Activated naive CD4-positive, alpha-beta T cell (primary cell): ENCODE measurements at regions not wholly inside any gene's neighbourhood (a gene's known extent, or its start where the extent isn't known, plus 50 kb on each side); places are given as distances from the start of the nearest gene placed in this dataset.
"Not testable (repeated sequence)": the region's sequence is repeated elsewhere in the genome, so short reads cannot be mapped to it uniquely, and the experiment has no call there.

Source experiments
- DNase-seq, 4 experiments: peaks; one replicate each; lab custom pipeline; 2025; lab: John Stamatoyannopoulos, UW

GRCh38 chr5:96172436-96172835 lies 210.8 kb upstream of the ELL2 start:
- no peak for DNase-seq

GRCh38 chr5:96171973-96172372 lies 210.3 kb upstream of the ELL2 start:
- not testable (repeated sequence) for DNase-seq

GRCh38 chr5:96170481-96171125 lies 209.0 kb upstream of the ELL2 start:
- DNase-seq, result not testable (repeated sequence)

GRCh38 chr5:96168833-96169232 lies 207.2 kb upstream of the ELL2 start:
- DNase-seq, result not testable (repeated sequence)

- no peak for DNase-seq
Observed at GRCh38 chr5:96159043-96159442, 197.4 kb upstream of the ELL2 start.

GRCh38 chr5:96157841-96158291 lies 196.2 kb upstream of the ELL2 start:
- no peak for DNase-seq

GRCh38 chr5:96157077-96157780 lies 195.6 kb upstream of the ELL2 start:
- DNase-seq, result no peak

GRCh38 chr5:96155147-96155546 lies 193.5 kb upstream of the ELL2 start:
- DNase-seq, result no peak

- no peak for DNase-seq
Observed at GRCh38 chr5:96151891-96152290, 190.2 kb upstream of the ELL2 start.

- no peak for DNase-seq
Observed at GRCh38 chr5:96150007-96150406, 188.4 kb upstream of the ELL2 start.

GRCh38 chr5:96149546-96149945 lies 187.9 kb upstream of the ELL2 start:
- no peak for DNase-seq

GRCh38 chr5:96149021-96149420 lies 187.4 kb upstream of the ELL2 start:
- DNase-seq, result no peak

- no peak for DNase-seq
Observed at GRCh38 chr5:96148376-96148775, 186.7 kb upstream of the ELL2 start.

GRCh38 chr5:96147866-96148265 lies 186.2 kb upstream of the ELL2 start:
- no peak for DNase-seq

- DNase-seq, result no peak
Observed at GRCh38 chr5:96146675-96147074, 185.0 kb upstream of the ELL2 start.

GRCh38 chr5:96144289-96144688 lies 182.6 kb upstream of the ELL2 start:
- no peak for DNase-seq

GRCh38 chr5:96143450-96143849 lies 181.8 kb upstream of the ELL2 start:
- no peak for DNase-seq

- DNase-seq, result no peak
Observed at GRCh38 chr5:96142786-96143434, 181.3 kb upstream of the ELL2 start.

GRCh38 chr5:96142184-96142781 lies 180.6 kb upstream of the ELL2 start:
- no peak for DNase-seq

GRCh38 chr5:96141749-96142148 lies 180.1 kb upstream of the ELL2 start:
- no peak for DNase-seq

GRCh38 chr5:96140496-96140895 lies 178.8 kb upstream of the ELL2 start:
- no peak for DNase-seq

GRCh38 chr5:96140084-96140483 lies 178.4 kb upstream of the ELL2 start:
- no peak for DNase-seq

GRCh38 chr5:96134886-96135285 lies 173.2 kb upstream of the ELL2 start:
- no peak for DNase-seq
